ENCODE measurements at regions not wholly inside any gene's neighbourhood (a gene's known extent, or its start where the extent isn't known, plus 50 kb on each side); places are given as distances from the start of the nearest gene placed in this dataset.
"Not testable (repeated sequence)": the region's sequence is repeated elsewhere in the genome, so short reads cannot be mapped to it uniquely, and the experiment has no call there.

DNA sequence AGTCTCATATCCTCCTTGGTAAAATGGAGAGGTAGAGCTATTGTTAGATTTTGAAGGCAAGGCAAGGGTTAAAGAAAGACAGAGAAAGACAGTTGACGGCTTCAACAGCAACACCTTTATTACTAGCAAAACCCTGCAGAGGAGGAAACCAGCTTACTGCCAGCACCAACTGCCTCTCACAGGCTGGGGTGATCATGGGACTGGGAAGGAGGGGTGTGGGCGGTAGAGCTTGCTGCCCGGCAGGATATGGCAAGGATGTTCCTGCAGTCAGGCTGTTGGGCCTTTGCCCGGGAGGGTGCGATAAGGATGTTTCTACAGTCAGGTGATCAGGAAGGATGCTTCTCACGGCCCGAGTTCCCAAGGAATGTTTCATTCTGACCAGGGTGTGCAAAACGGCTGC lies 310.0 kb downstream of the FOXD4L4 start:
- DNase-seq = not testable (repeated sequence)

DNA sequence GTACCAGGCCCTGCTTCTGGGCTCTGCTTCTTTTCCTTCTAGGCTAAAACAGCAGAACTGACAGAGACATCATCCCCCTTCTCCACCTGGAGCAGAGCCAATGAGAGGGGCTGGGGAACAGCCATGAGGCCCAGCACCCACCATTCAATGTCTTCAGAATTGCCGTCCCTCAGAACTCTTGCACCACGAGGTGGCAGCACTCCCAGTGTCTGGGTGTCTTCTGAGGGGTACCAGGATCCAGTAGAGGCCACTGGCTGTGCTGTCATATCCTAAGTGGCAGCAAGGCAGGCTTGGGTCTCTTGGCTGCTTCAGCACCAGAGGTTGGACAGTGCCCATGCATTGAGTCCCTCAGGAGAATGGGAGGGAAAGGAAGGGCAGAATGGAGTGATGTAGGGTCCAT lies 312.8 kb downstream of the FOXD4L4 start:
- not testable (repeated sequence) for DNase-seq

GRCh38 chr9:66054705-66055104 lies 317.8 kb downstream of the FOXD4L4 start:
- not testable (repeated sequence) for DNase-seq

- not testable (repeated sequence) for DNase-seq
These were observed 323.7 kb downstream of the FOXD4L4 start for GRCh38 chr9:66060681-66061080.

DNA sequence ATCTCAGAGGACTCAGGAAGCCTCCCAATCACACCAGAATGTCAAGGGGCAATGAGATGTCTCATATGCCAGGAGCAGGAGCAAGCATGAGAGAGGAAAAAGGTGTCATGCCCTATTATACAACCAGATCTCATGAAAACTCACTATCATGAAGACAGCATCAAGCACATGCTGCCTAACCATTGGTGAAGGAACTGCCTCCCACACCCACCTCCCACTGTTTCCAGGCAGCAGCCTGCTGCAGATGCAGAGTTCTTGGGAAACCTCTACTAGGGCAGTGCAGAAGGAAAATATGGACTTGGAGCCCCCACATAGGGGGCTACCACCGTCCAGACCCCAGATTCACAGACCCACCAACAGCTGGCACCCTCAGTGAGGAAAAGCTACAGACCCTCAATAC lies 326.9 kb downstream of the FOXD4L4 start:
- not testable (repeated sequence) for DNase-seq

GRCh38 chr9:66065735-66066134 lies 328.8 kb downstream of the FOXD4L4 start:
- DNase-seq = not testable (repeated sequence)

GRCh38 chr9:66067231-66067630 lies 330.3 kb downstream of the FOXD4L4 start:
- not testable (repeated sequence) for DNase-seq

- DNase-seq = peak; percentile 0
These were observed 331.6 kb downstream of the FOXD4L4 start for GRCh38 chr9:66068451-66068989.

GRCh38 chr9:66069025-66069424 lies 332.1 kb downstream of the FOXD4L4 start:
- DNase-seq = not testable (repeated sequence)

- DNase-seq = not testable (repeated sequence)
These were observed 336.2 kb downstream of the FOXD4L4 start for GRCh38 chr9:66073111-66073510.

- DNase-seq = not testable (repeated sequence)
These were observed 345.9 kb downstream of the FOXD4L4 start for GRCh38 chr9:66082811-66083210.
